H1 (cell line): ENCODE measurements at regions not wholly inside any gene's neighbourhood (a gene's known extent, or its start where the extent isn't known, plus 50 kb on each side); places are given as distances from the start of the nearest gene placed in this dataset.

Experiments used
- JUND ChIP-seq: IDR thresholded peaks from 2 replicates; pipeline ENCODE4 v1.6.1; 2011; ENCODE audit warnings: mild to moderate bottlenecking, improper control_type of control experiment, low read length
- NANOG ChIP-seq: IDR thresholded peaks from 2 replicates; pipeline ENCODE4 v1.6.1; 2011; ENCODE audit warnings: low read length, low read depth, mild to moderate bottlenecking, inconsistent platforms; ENCODE audit not compliant: insufficient read depth, poor library complexity, severe bottlenecking
- POLR2A ChIP-seq, 2 experiments: IDR thresholded peaks; 1 replicate in 1 of 2; 2 replicates in 1 of 2; pipeline ENCODE4 v1.6.1; 2011; ENCODE audit warnings: low read depth in 2 of 2, low read length in 2 of 2, mild to moderate bottlenecking in 2 of 2; ENCODE audit errors: control extremely low read depth in 1 of 2
- RFX5 ChIP-seq: IDR thresholded peaks from 2 replicates; pipeline ENCODE4 v1.6.1; 2011; ENCODE audit warnings: low read depth, low read length, improper control_type of control experiment, borderline replicate concordance
- SIN3A ChIP-seq, 2 experiments: IDR thresholded peaks in 1 of 2; conservative IDR thresholded peaks in 1 of 2; 2 replicates each; pipeline ENCODE4 v1.6.1; 2011 to 2012; ENCODE audit warnings: low read length in 2 of 2, improper control_type of control experiment in 1 of 2, low read depth in 1 of 2, mild to moderate bottlenecking in 1 of 2
- TF ChIP-seq, protein P1 (sequence below), 3 experiments: IDR thresholded peaks; 1 replicate in 2 of 3; 2 replicates in 1 of 3; pipeline versions ENCODE4 v1.5.1 to v1.6.1; 2011; ENCODE audit warnings: low read length in 3 of 3, mild to moderate bottlenecking in 3 of 3, inconsistent platforms in 2 of 3, low read depth in 1 of 3, moderate library complexity in 1 of 3; ENCODE audit not compliant: insufficient read depth in 1 of 3; ENCODE audit errors: control extremely low read depth in 1 of 3

DNA sequence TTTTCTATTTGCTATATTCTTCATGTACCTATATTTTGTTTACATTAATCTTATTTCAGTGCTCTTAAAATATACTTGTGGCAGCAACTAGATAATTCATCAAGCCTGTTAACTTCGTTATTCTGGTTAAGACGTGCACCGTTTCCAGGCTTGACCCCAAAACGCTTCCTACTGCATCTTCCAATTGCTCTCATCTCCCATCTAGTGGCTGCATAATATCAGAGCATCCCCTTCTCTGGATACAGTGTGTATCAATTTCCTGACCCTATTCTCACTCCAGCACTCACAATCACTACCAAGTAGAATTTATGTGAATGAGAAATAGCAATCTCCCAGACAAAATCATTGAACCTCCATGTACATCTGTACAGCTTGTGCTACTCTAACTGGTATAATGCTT, 1280.3 kb upstream of the B3GALT2 start:
- no peak for TF ChIP-seq SIN3A (conservative IDR thresholded peaks at IDR 0.05 in 1 of 2, IDR thresholded peaks at IDR 0.05 in 1 of 2; ENCODE audit: low read depth in 1 of 2, low read length in 2 of 2)
- TF ChIP-seq, protein P1, sequence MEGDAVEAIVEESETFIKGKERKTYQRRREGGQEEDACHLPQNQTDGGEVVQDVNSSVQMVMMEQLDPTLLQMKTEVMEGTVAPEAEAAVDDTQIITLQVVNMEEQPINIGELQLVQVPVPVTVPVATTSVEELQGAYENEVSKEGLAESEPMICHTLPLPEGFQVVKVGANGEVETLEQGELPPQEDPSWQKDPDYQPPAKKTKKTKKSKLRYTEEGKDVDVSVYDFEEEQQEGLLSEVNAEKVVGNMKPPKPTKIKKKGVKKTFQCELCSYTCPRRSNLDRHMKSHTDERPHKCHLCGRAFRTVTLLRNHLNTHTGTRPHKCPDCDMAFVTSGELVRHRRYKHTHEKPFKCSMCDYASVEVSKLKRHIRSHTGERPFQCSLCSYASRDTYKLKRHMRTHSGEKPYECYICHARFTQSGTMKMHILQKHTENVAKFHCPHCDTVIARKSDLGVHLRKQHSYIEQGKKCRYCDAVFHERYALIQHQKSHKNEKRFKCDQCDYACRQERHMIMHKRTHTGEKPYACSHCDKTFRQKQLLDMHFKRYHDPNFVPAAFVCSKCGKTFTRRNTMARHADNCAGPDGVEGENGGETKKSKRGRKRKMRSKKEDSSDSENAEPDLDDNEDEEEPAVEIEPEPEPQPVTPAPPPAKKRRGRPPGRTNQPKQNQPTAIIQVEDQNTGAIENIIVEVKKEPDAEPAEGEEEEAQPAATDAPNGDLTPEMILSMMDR (IDR thresholded peaks at IDR 0.05; ENCODE audit: control extremely low read depth in 1 of 3, insufficient read depth in 1 of 3, low read depth in 1 of 3, low read length in 3 of 3): peak in 2 of 3 experiments; percentile 25 to 50; a peak in 2 of 4 replicates
- no peak for TF ChIP-seq POLR2A (IDR thresholded peaks at IDR 0.05; ENCODE audit: control extremely low read depth in 1 of 2, low read depth in 2 of 2, low read length in 2 of 2)
- no peak for TF ChIP-seq RFX5
- TF ChIP-seq JUND: no peak
- no peak for TF ChIP-seq NANOG
